Right lobe of liver (tissue), 6 donors: ENCODE measurements at regions not wholly inside any gene's neighbourhood (a gene's known extent, or its start where the extent isn't known, plus 50 kb on each side); places are given as distances from the start of the nearest gene placed in this dataset.

ENCODE experiments used
- ATAC-seq, 4 donors: fragments of 200-7000 bp; cut with Tn5 transposase; one replicate each; pipeline ENCODE4 v1.9.1; 2020; ENCODE audit warnings: mild to moderate bottlenecking in 4 of 4, moderate library complexity in 4 of 4
- DNase-seq, 3 donors: peaks; one replicate each; pipeline ENCODE4 v3.0.0-alpha.2; 2020
- H3K27ac ChIP-seq, 3 donors: fragments of 200-600 bp; one replicate each; pipeline ENCODE4 v1.8.0; 2022
- H3K27me3 ChIP-seq, 2 donors: fragments of 200-600 bp; one replicate each; pipeline ENCODE4 v1.8.0; 2022
- H3K36me3 ChIP-seq, 4 donors: fragments of 200-600 bp; sonication (generic) in 1 of 4; one replicate each; pipeline versions ENCODE4 v1.5.1 to v1.8.0; 2017 to 2022; ENCODE audit warnings: control low read depth in 1 of 4
- H3K4me1 ChIP-seq, 4 donors: fragments of 200-600 bp; sonication (generic) in 1 of 4; one replicate each; pipeline versions ENCODE4 v1.5.1 to v1.8.0; 2017 to 2022; ENCODE audit warnings: control low read depth in 1 of 4
- H3K4me3 ChIP-seq, 3 donors: fragments of 200-600 bp; one replicate each; pipeline ENCODE4 v1.8.0; 2022
- H3K9me3 ChIP-seq, 4 donors: fragments of 200-600 bp; sonication (generic) in 1 of 4; one replicate each; pipeline versions ENCODE4 v1.5.1 to v1.8.0; 2017 to 2022; ENCODE audit warnings: control low read depth in 1 of 4
- CTCF ChIP-seq, 4 donors: fragments of 200-600 bp in 3 of 4; fragments of 450-650 bp in 1 of 4; IDR thresholded peaks; one replicate each; pipeline versions ENCODE4 v1.5.1 to v1.8.0; 2016 to 2022; ENCODE audit warnings: antibody characterized with exemption in 4 of 4, mild to moderate bottlenecking in 2 of 4
- POLR2A ChIP-seq: fragments of 450-650 bp; IDR thresholded peaks from one replicate; pipeline ENCODE4 v1.6.1; 2017; ENCODE audit warnings: antibody characterized with exemption, mild to moderate bottlenecking
- WGBS: methylation state at CpG from one replicate; pipeline ENCODE4 v1.1.6; 2018; ENCODE audit warnings: low coverage, low lambda C conversion rate; ENCODE audit not compliant: insufficient coverage; ENCODE audit errors: missing lambda C conversion rate; 5-methylcytosine and 5-hydroxymethylcytosine counted together
- intact Hi-C, 2 donors: fragments of 100-400 bp; cut with DNase I; formaldehyde crosslinking; loops; one replicate each; pipeline versions ENCODE4 v1.11.2 to v1.14.1; 2022
- donor health status: DM: no; HTN: yes; CAD: no.
- donor health status: DM: no; HTN: no; CAD: no.
- donor health status: DM: no; HTN: no; CAD: no.
- donor health status: DM: no; HTN: yes; CAD: no.
- donor health status: DM: no; HTN: yes; CAD: no.

DNA sequence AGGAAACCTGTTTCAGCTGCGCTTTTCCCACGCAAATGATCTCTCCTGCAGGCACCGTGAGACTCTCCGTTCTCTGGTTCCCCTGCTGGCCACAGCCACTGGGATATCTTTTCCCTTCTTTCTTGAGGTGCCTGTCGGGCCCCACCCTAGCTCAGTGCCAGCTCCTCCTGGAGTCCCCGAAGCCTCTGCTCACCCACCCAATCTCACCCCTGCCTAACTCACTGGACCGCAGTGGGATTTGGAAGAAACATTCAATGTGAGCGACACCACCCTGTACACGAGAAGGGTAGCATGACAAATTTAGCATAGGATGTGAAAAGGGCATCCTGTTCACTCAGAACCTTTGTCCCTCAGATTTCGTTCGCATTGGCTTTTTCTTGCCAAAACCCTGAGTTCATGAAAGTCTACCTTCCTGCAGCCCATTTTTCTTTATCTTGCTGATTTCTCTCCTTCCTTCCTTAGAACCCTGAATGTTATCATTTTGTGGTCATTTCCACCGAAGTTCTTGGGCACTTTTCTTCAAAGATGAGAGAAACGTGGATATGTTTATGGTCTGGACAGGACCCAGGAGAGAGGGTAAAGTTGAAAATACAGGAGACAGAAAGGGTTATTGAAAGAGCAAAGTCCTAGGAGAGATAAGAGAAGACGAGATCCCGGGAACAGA, 63.6 kb upstream of the ELK3 start:
- WGBS: 48% methylated on average over 12 of the region's 15 CpGs
- no peaks in the 10 kb centered on the region for H3K27me3 ChIP-seq
- no peak overlapping the region for H3K27ac ChIP-seq
- no peaks in the 10 kb centered on the region for H3K36me3 ChIP-seq
- ATAC-seq (peak; percentile 34 to 51 (median 46)), DNase-seq (no peak)
- TF ChIP-seq POLR2A (no peak), CTCF (IDR thresholded peaks at IDR 0.05) (no peak)
- intact Hi-C loops: no loop called here
- H3K4me3 ChIP-seq: no peak overlapping the region
- no peaks in the 10 kb centered on the region for H3K4me1 ChIP-seq
- no peaks in the 10 kb centered on the region for H3K9me3 ChIP-seq

DNA sequence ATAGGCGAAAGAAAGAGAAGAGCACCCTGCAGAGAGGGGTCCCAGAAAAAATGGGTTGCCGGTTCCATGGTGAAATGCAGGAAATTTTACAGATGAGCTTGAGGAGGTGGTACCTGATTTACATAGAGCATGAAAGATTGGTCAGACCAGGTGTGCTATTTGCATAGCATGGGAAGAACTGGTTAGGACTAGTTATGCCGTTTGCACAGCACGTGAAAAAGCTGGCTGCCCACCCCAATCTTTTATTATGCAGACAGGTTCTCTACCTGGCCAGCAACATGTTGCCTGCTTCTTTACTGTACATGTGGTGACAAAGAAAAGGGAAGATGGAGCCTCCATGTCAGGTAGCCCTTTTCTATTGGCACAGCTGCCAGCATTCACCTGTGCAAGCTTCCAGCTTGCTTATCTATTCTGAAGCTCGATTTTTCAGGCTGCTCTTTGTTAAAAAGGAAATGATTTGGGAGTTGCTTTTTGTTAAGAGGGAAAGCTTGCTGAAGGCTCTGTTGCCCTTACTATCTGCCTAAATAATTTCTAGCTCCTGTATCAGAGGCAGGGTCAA, 62.9 kb upstream of the ELK3 start:
- Histone ChIP-seq H3K27ac (no peak overlapping the region), H3K36me3 (no peaks in the 10 kb centered on the region), H3K4me3 (no peak overlapping the region), H3K4me1 (no peaks in the 10 kb centered on the region), H3K9me3 (no peaks in the 10 kb centered on the region), H3K27me3 (no peaks in the 10 kb centered on the region)
- no peak for TF ChIP-seq POLR2A
- TF ChIP-seq CTCF (IDR thresholded peaks at IDR 0.05): no peak
- DNase-seq (no peak), ATAC-seq (no peak)
- WGBS: 38% methylated on average over 3 of the region's 5 CpGs
- intact Hi-C loops: no loop called here

DNA sequence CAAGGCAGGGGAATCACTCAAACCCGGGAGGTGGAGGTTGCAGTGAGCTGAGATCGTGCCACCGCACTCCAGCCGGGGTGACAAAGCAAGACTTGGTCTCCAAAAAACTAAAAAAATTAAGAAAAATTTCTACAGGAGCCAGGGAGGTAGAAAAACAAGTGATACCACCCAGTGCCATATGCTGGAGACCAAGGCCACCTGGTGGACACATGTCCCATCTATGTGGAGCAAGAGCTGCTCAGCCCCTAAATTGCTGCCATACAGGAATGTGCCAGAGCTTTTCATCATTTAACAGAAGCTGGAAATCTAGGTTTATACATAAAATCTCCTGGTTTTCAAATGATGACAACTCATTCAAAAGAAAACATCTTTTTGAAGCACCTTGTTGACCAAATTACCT, 61.4 kb upstream of the ELK3 start:
- H3K36me3 ChIP-seq: no peaks in the 10 kb centered on the region
- DNase-seq (peak in 1 of 3 donors; percentile 35), ATAC-seq (peak in 3 of 4 donors; percentile 56 to 84 (median 70))
- H3K4me3 ChIP-seq: no peak overlapping the region
- no peak overlapping the region for H3K27ac ChIP-seq
- H3K9me3 ChIP-seq: no peaks in the 10 kb centered on the region
- H3K4me1 ChIP-seq: no peaks in the 10 kb centered on the region
- peak; percentile 6 to 43 (median 15) for TF ChIP-seq CTCF (IDR thresholded peaks at IDR 0.05)
- no peak for TF ChIP-seq POLR2A
- 85% methylated on average over 4 of the region's 4 CpGs for WGBS
- intact Hi-C loops: no loop called here
- H3K27me3 ChIP-seq: no peaks in the 10 kb centered on the region

GRCh38 chr12:96134200-96134599, 60.0 kb upstream of the ELK3 start:
- ATAC-seq (no peak), DNase-seq (no peak)
- no peaks in the 10 kb centered on the region for H3K9me3 ChIP-seq
- 56% methylated on average over 5 of the region's 5 CpGs for WGBS
- TF ChIP-seq CTCF (IDR thresholded peaks at IDR 0.05): no peak
- no peak for TF ChIP-seq POLR2A
- no peaks in the 10 kb centered on the region for H3K4me1 ChIP-seq
- H3K27me3 ChIP-seq: no peaks in the 10 kb centered on the region
- H3K36me3 ChIP-seq: no peaks in the 10 kb centered on the region
- intact Hi-C loops: no loop called here
- no peak overlapping the region for H3K27ac ChIP-seq
- H3K4me3 ChIP-seq: no peak overlapping the region
